ENCODE measurements at regions not wholly inside any gene's neighbourhood (a gene's known extent, or its start where the extent isn't known, plus 50 kb on each side); places are given as distances from the start of the nearest gene placed in this dataset.

- no peak for TF ChIP-seq CTCF (IDR thresholded peaks at IDR 0.05)
- TF ChIP-seq POLR2A (IDR thresholded peaks at IDR 0.05), result no peak
These were observed 199.5 kb upstream of the PUDP start for GRCh38 chrX:7347465-7347864.
